Sigmoid colon (tissue), 6 donors: ENCODE measurements at regions not wholly inside any gene's neighbourhood (a gene's known extent, or its start where the extent isn't known, plus 50 kb on each side); places are given as distances from the start of the nearest gene placed in this dataset.

Experiments
- DNase-seq: peaks from one replicate; pipeline ENCODE4 v3.0.0-alpha.2; 2019
- H3K27ac ChIP-seq, 4 donors: fragments of 200-600 bp; sonication (generic); one replicate each; pipeline ENCODE4 v1.5.1; 2016 to 2019; ENCODE audit warnings: mild to moderate bottlenecking in 1 of 4
- H3K27me3 ChIP-seq, 3 donors: fragments of 200-600 bp; sonication (generic); one replicate each; pipeline ENCODE4 v1.5.1; 2019; ENCODE audit warnings: mild to moderate bottlenecking in 1 of 3
- H3K36me3 ChIP-seq, 4 donors: fragments of 200-600 bp; sonication (generic); one replicate each; pipeline ENCODE4 v1.5.1; 2016 to 2019
- H3K4me1 ChIP-seq, 4 donors: fragments of 200-600 bp; sonication (generic); one replicate each; pipeline ENCODE4 v1.5.1; 2017 to 2019
- H3K4me3 ChIP-seq, 4 donors: fragments of 200-600 bp; sonication (generic); one replicate each; pipeline ENCODE4 v1.5.1; 2017 to 2019; ENCODE audit warnings: mild to moderate bottlenecking in 2 of 4, moderate library complexity in 1 of 4
- H3K9me3 ChIP-seq, 4 donors: fragments of 200-600 bp in 3 of 4; sonication (generic) in 3 of 4; one replicate each; pipeline versions ENCODE4 v1.5.1 to v1.6.1; 2013 to 2019
- EP300 ChIP-seq, 4 donors: sonication (generic); formaldehyde crosslinking; IDR thresholded peaks; one replicate each; pipeline ENCODE4 v1.6.1; 2017; ENCODE audit warnings: antibody characterized with exemption in 4 of 4
- POLR2A ChIP-seq, 2 donors: fragments of 450-650 bp; IDR thresholded peaks; one replicate each; pipeline ENCODE4 v1.6.1; 2016; ENCODE audit warnings: antibody characterized with exemption in 2 of 2, mild to moderate bottlenecking in 2 of 2, moderate library complexity in 2 of 2
- POLR2AphosphoS5 ChIP-seq, 4 donors: sonication (generic); formaldehyde crosslinking; IDR thresholded peaks; one replicate each; pipeline ENCODE4 v1.6.1; 2017; ENCODE audit warnings: antibody characterized with exemption in 4 of 4
- WGBS, 2 donors: extraction: QIAGEN DNeasy Blood & Tissue Kit; methylation state at CpG; one replicate each; pipeline ENCODE4 v1.1.7; 2013; 5-methylcytosine and 5-hydroxymethylcytosine counted together
- intact Hi-C: fragments of 100-400 bp; cut with DNase I; formaldehyde crosslinking; loops from one replicate; pipeline ENCODE4 v1.15.1; 2023
- TF ChIP-seq, protein P1 (sequence below), 4 experiments: fragments of 450-650 bp in 3 of 4; fragments of 200-600 bp in 1 of 4; IDR thresholded peaks; one replicate each; pipeline ENCODE4 v1.5.1; 2016 to 2019; ENCODE audit warnings: antibody characterized with exemption in 4 of 4, mild to moderate bottlenecking in 3 of 4, moderate library complexity in 2 of 4
- donor health status: healthy with polysubstance abuse.
- donor health status: healthy.

DNA sequence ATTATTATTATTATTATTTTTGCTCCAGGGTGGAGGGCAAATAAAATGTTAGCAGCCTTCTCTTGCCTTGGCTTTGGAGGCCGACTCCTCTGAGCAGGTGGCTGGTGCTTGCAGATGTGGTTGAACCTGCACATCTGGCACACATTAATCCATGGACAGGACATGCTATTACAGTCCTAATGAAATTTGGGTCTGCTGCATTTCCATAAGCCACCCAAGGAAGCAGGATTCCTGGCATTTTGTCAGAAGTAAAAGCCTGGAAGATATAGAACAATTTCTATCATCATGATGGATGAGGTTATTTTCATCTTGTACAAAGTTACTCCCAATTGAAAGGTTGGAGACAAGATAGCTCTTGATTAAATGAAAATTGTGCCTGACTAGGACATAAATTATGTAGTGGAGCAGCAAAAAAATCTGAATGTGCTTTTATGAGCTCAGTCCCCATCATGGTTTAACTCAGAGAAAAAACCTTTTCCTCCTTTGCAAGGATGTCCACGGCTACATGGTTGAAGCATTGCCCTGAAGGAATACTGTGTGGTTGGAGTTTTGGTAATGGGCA lies 130.9 kb upstream of the RGMA start:
- Histone ChIP-seq H3K36me3 (no peaks in the 10 kb centered on the region), H3K4me3 (no peak overlapping the region), H3K27ac (no peak overlapping the region), H3K4me1 (no peaks in the 10 kb centered on the region), H3K9me3 (peaks cover 0 to 4% (median 0%) of the 10 kb centered on the region in 4 donors), H3K27me3 (no peaks in the 10 kb centered on the region)
- no peak for DNase-seq
- intact Hi-C loops = no loop called here
- no peak for TF ChIP-seq POLR2AphosphoS5 (IDR thresholded peaks at IDR 0.05)
- TF ChIP-seq EP300 (IDR thresholded peaks at IDR 0.05) = no peak
- TF ChIP-seq, protein P1, sequence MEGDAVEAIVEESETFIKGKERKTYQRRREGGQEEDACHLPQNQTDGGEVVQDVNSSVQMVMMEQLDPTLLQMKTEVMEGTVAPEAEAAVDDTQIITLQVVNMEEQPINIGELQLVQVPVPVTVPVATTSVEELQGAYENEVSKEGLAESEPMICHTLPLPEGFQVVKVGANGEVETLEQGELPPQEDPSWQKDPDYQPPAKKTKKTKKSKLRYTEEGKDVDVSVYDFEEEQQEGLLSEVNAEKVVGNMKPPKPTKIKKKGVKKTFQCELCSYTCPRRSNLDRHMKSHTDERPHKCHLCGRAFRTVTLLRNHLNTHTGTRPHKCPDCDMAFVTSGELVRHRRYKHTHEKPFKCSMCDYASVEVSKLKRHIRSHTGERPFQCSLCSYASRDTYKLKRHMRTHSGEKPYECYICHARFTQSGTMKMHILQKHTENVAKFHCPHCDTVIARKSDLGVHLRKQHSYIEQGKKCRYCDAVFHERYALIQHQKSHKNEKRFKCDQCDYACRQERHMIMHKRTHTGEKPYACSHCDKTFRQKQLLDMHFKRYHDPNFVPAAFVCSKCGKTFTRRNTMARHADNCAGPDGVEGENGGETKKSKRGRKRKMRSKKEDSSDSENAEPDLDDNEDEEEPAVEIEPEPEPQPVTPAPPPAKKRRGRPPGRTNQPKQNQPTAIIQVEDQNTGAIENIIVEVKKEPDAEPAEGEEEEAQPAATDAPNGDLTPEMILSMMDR (IDR thresholded peaks at IDR 0.05) = no peak
- no peak for TF ChIP-seq POLR2A (IDR thresholded peaks at IDR 0.05)
- 77 to 88% methylated on average over 2 of the region's 2 CpGs for WGBS, 2 donors

DNA sequence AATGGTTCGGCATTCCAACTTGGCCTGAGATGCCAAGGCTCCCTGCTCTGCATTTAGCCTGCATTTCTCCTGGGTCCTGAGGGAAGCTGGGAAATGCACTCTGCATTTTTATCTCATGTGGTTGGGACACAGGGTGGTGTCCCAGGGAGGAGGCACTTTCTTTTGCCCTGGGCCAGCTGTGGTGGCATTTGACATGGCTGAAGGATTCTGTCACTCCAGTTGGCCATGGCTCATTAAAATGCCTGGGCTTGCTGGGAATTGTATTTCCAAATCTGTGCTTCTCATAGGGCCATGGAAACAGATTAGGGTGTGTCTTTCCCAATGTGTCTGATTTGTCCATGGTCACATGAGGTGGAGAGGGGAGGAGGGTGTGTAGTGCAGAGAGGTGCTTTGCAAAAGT lies 128.3 kb upstream of the RGMA start:
- no peaks in the 10 kb centered on the region for H3K36me3 ChIP-seq
- intact Hi-C loops = no loop called here
- 83 to 88% methylated on average over 1 of the region's 1 CpG for WGBS, 2 donors
- H3K4me1 ChIP-seq = no peaks in the 10 kb centered on the region
- no peak for DNase-seq
- no peaks in the 10 kb centered on the region for H3K27me3 ChIP-seq
- no peak overlapping the region for H3K27ac ChIP-seq
- TF ChIP-seq POLR2A (IDR thresholded peaks at IDR 0.05) = no peak
- TF ChIP-seq, protein P1 (IDR thresholded peaks at IDR 0.05) = no peak
- TF ChIP-seq EP300 (IDR thresholded peaks at IDR 0.05) = no peak
- no peak for TF ChIP-seq POLR2AphosphoS5 (IDR thresholded peaks at IDR 0.05)
- H3K9me3 ChIP-seq = peaks cover 0 to 4% (median 0%) of the 10 kb centered on the region in 4 donors
- H3K4me3 ChIP-seq = no peak overlapping the region

DNA sequence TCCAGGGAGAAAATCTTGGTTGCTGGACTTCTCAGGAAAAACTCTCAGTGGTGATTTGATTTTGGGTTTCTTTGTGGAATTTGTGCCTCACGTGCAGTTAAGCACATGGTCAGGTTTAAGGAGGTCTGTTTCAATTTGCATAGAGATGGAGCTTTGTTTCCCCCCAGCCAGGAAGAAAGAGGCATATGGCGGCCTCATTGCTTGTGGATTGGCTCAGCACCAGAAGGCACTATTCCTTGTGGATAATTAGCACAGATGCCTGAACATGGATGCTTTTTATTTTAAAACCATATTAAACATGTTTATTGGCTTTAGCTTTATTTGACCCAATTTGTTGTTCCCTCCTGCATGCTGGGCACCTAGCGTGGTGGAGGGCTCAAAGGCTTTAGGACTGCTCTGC lies 125.1 kb upstream of the RGMA start:
- Histone ChIP-seq H3K36me3 (no peaks in the 10 kb centered on the region), H3K4me1 (no peaks in the 10 kb centered on the region), H3K9me3 (no peaks in the 10 kb centered on the region), H3K4me3 (no peak overlapping the region), H3K27me3 (no peaks in the 10 kb centered on the region), H3K27ac (no peak overlapping the region)
- WGBS, 2 donors = 79 to 86% methylated on average over 3 of the region's 3 CpGs
- TF ChIP-seq EP300 (IDR thresholded peaks at IDR 0.05) (no peak), POLR2A (IDR thresholded peaks at IDR 0.05) (no peak), POLR2AphosphoS5 (IDR thresholded peaks at IDR 0.05) (no peak)
- TF ChIP-seq, protein P1 (IDR thresholded peaks at IDR 0.05) = no peak
- DNase-seq = no peak
- intact Hi-C loops = no loop called here

DNA sequence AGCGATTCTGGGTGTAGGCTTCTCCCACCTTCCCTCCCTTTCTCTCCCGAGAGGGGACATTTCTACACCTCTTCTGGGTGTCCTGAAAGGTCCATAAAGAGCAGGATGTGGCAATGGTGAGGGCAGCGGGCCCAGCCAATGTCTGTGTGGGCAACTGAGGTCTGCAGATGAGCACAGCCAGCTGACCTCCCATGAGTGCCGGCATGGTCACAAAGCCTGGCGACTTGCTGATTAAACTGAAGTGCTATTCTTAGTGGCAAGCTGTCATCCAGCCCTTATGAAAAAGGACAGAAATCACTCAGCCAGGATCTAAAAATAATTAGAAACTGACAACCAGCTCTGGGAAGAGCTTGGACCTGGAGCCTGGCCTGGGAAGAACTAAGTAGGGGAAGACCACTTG lies 124.3 kb upstream of the RGMA start:
- intact Hi-C loops = no loop called here
- 83 to 88% methylated on average over 5 of the region's 5 CpGs for WGBS, 2 donors
- Histone ChIP-seq H3K9me3 (no peaks in the 10 kb centered on the region), H3K4me3 (no peak overlapping the region), H3K27me3 (no peaks in the 10 kb centered on the region), H3K27ac (no peak overlapping the region), H3K36me3 (no peaks in the 10 kb centered on the region), H3K4me1 (no peaks in the 10 kb centered on the region)
- DNase-seq = no peak
- TF ChIP-seq EP300 (IDR thresholded peaks at IDR 0.05) = no peak
- TF ChIP-seq POLR2A (IDR thresholded peaks at IDR 0.05) = no peak
- TF ChIP-seq, protein P1 (IDR thresholded peaks at IDR 0.05) = no peak
- no peak for TF ChIP-seq POLR2AphosphoS5 (IDR thresholded peaks at IDR 0.05)

DNA sequence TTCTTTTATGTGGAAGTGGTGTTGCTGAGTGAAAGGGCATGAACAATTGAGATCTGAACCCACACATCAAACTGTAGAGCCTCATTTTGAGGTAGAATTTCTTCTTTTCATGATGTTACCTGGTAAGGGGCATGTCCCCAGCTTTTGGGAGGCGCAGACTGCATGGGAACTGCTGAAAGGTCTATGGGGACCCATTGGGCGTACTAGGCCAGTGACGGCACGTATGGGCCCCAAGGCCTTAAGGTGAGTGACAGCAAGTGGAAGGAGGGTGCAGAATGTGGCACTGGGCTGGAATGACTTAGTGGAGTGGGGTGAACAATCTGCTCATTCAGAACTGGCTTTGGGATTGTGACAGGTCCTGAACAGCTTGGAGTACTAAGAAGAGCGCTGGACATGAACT lies 123.6 kb upstream of the RGMA start:
- intact Hi-C loops = no loop called here
- 92 to 93% methylated on average over 5 of the region's 5 CpGs for WGBS, 2 donors
- Histone ChIP-seq H3K4me1 (no peaks in the 10 kb centered on the region), H3K36me3 (no peaks in the 10 kb centered on the region), H3K4me3 (no peak overlapping the region), H3K9me3 (no peaks in the 10 kb centered on the region), H3K27me3 (no peaks in the 10 kb centered on the region), H3K27ac (no peak overlapping the region)
- TF ChIP-seq, protein P1 (IDR thresholded peaks at IDR 0.05) = no peak
- no peak for TF ChIP-seq POLR2A (IDR thresholded peaks at IDR 0.05)
- TF ChIP-seq POLR2AphosphoS5 (IDR thresholded peaks at IDR 0.05) = no peak
- no peak for TF ChIP-seq EP300 (IDR thresholded peaks at IDR 0.05)
- DNase-seq = no peak
